ENCODE measurements at regions not wholly inside any gene's neighbourhood (a gene's known extent, or its start where the extent isn't known, plus 50 kb on each side); places are given as distances from the start of the nearest gene placed in this dataset.

DNA sequence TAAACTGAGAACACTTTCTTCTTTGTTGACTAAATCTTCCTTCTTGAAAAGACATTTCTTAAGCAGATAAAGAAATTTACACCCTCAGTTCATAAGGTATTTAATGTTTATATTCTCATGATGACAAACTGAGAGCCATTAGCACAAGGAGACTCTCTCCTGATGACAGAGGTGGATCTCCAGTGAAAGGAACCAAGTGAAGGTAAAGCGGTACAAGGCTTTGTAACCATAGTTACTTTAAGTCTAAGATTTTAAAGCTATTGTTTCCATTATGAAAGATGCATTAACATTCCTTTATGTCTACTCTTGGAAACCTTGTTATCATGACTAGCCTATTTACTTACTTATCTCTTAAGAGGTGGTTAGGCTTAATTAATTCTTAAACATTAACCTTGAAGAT, 737.1 kb downstream of the MECOM start:
- Histone ChIP-seq H3K36me3 (ENCODE audit: insufficient read depth, low read length) (no peaks in the 10 kb centered on the region), H3K27me3 (ENCODE audit: insufficient read depth, low read length) (no peaks in the 10 kb centered on the region), H3K4me1 (ENCODE audit: insufficient read depth, low read length) (no peaks in the 10 kb centered on the region), H3K79me2 (ENCODE audit: insufficient read depth, low read length) (no peaks in the 10 kb centered on the region), H4K20me1 (ENCODE audit: insufficient read depth, low read length) (no peaks in the 10 kb centered on the region), H3K9me3 (ENCODE audit: low read depth, low read length) (no peaks in the 10 kb centered on the region), H3K4me3 (ENCODE audit: insufficient read depth, low read length) (no peak overlapping the region), H3K27ac (ENCODE audit: low read depth, low read length) (no peak overlapping the region), H3K4me2 (ENCODE audit: insufficient read depth, low read length) (no peak overlapping the region), H2AFZ (ENCODE audit: low read length) (no peak overlapping the region)
- DNase-seq (ENCODE audit: insufficient read length, low spot score, missing footprints), result no peak
- TF ChIP-seq, protein P1, sequence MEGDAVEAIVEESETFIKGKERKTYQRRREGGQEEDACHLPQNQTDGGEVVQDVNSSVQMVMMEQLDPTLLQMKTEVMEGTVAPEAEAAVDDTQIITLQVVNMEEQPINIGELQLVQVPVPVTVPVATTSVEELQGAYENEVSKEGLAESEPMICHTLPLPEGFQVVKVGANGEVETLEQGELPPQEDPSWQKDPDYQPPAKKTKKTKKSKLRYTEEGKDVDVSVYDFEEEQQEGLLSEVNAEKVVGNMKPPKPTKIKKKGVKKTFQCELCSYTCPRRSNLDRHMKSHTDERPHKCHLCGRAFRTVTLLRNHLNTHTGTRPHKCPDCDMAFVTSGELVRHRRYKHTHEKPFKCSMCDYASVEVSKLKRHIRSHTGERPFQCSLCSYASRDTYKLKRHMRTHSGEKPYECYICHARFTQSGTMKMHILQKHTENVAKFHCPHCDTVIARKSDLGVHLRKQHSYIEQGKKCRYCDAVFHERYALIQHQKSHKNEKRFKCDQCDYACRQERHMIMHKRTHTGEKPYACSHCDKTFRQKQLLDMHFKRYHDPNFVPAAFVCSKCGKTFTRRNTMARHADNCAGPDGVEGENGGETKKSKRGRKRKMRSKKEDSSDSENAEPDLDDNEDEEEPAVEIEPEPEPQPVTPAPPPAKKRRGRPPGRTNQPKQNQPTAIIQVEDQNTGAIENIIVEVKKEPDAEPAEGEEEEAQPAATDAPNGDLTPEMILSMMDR (IDR thresholded peaks at IDR 0.05; ENCODE audit: extremely low read depth, low read depth, low read length), result no peak

DNA sequence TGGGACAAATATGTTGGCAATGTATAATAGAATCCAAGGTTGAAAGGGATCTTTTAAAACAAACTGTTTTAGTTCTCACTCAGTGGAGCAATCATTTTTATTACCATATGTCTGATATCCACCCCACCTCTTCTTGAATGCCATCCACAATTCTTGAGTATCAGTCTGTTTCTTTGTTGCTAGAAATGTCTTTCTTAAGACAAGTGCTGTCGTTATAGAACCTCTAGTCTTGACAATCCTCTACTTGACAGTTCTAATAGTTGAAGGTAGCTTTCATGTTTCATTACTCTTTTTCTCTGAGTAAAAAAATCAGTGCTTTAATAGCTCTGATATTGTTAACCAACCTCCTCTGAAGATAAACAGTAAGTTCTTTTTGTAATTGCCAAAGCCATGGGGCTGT, 737.9 kb downstream of the MECOM start:
- no peak overlapping the region for H3K27ac ChIP-seq (ENCODE audit: low read depth, low read length)
- TF ChIP-seq, protein P1 (IDR thresholded peaks at IDR 0.05; ENCODE audit: extremely low read depth, low read depth, low read length), result no peak
- H3K27me3 ChIP-seq (ENCODE audit: insufficient read depth, low read length), result no peaks in the 10 kb centered on the region
- no peaks in the 10 kb centered on the region for H3K36me3 ChIP-seq (ENCODE audit: insufficient read depth, low read length)
- DNase-seq (ENCODE audit: insufficient read length, low spot score, missing footprints), result no peak
- H4K20me1 ChIP-seq (ENCODE audit: insufficient read depth, low read length), result no peaks in the 10 kb centered on the region
- no peak overlapping the region for H3K4me2 ChIP-seq (ENCODE audit: insufficient read depth, low read length)
- no peaks in the 10 kb centered on the region for H3K79me2 ChIP-seq (ENCODE audit: insufficient read depth, low read length)
- H3K4me3 ChIP-seq (ENCODE audit: insufficient read depth, low read length), result no peak overlapping the region
- H3K9me3 ChIP-seq (ENCODE audit: low read depth, low read length), result no peaks in the 10 kb centered on the region
- H2AFZ ChIP-seq (ENCODE audit: low read length), result no peak overlapping the region
- no peaks in the 10 kb centered on the region for H3K4me1 ChIP-seq (ENCODE audit: insufficient read depth, low read length)

DNA sequence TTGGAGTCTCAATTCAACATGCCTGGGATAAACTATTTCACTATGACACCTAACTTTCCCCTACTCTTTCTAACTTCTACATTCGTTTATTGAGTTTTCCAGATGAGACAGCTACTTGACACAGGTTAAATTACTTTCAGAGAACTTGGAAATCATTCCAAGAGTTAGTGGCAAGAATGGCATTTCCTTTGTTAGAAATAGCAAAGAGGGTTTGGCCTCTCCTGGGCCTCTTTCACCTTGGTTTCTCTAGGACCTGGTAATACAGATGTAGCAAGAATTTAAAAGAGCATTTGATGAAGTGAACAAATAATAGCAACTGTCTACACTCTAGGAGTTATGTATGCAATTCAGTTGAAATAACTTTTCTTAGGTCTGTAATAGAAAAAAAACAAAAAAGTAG, 748.9 kb downstream of the MECOM start:
- H2AFZ ChIP-seq (ENCODE audit: low read length), result no peak overlapping the region
- no peaks in the 10 kb centered on the region for H3K36me3 ChIP-seq (ENCODE audit: insufficient read depth, low read length)
- H3K27me3 ChIP-seq (ENCODE audit: insufficient read depth, low read length), result no peaks in the 10 kb centered on the region
- no peaks in the 10 kb centered on the region for H3K4me1 ChIP-seq (ENCODE audit: insufficient read depth, low read length)
- H3K79me2 ChIP-seq (ENCODE audit: insufficient read depth, low read length), result no peaks in the 10 kb centered on the region
- H4K20me1 ChIP-seq (ENCODE audit: insufficient read depth, low read length), result no peaks in the 10 kb centered on the region
- H3K27ac ChIP-seq (ENCODE audit: low read depth, low read length), result no peak overlapping the region
- no peak for DNase-seq (ENCODE audit: insufficient read length, low spot score, missing footprints)
- H3K4me3 ChIP-seq (ENCODE audit: insufficient read depth, low read length), result no peak overlapping the region
- TF ChIP-seq, protein P1 (IDR thresholded peaks at IDR 0.05; ENCODE audit: extremely low read depth, low read depth, low read length), result no peak
- H3K9me3 ChIP-seq (ENCODE audit: low read depth, low read length), result no peaks in the 10 kb centered on the region
- H3K4me2 ChIP-seq (ENCODE audit: insufficient read depth, low read length), result no peak overlapping the region

DNA sequence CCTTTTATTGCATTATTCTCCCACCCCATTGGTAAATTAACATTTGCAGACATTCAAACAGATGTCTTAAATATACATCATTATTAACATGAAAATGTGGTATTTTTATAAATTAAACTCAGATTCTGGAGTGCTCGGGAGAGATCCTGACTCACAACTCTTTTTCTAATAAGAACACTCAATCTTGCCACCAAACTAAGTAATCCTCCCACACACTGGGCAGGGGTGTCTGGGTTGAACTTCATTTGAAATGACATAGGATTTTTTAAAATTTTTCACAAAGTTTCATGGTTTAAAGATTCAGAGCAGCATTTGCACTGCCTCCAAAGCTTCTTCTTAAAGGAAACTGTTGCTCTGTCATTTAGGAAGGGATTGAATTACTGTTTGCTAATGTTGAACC, 754.3 kb downstream of the MECOM start:
- H3K4me3 ChIP-seq (ENCODE audit: insufficient read depth, low read length), result no peak overlapping the region
- H3K4me1 ChIP-seq (ENCODE audit: insufficient read depth, low read length), result no peaks in the 10 kb centered on the region
- no peak for DNase-seq (ENCODE audit: insufficient read length, low spot score, missing footprints)
- TF ChIP-seq, protein P1 (IDR thresholded peaks at IDR 0.05; ENCODE audit: extremely low read depth, low read depth, low read length), result no peak
- H3K27ac ChIP-seq (ENCODE audit: low read depth, low read length), result no peak overlapping the region
- H3K36me3 ChIP-seq (ENCODE audit: insufficient read depth, low read length), result no peaks in the 10 kb centered on the region
- no peaks in the 10 kb centered on the region for H3K79me2 ChIP-seq (ENCODE audit: insufficient read depth, low read length)
- H4K20me1 ChIP-seq (ENCODE audit: insufficient read depth, low read length), result no peaks in the 10 kb centered on the region
- no peak overlapping the region for H3K4me2 ChIP-seq (ENCODE audit: insufficient read depth, low read length)
- no peaks in the 10 kb centered on the region for H3K9me3 ChIP-seq (ENCODE audit: low read depth, low read length)
- no peaks in the 10 kb centered on the region for H3K27me3 ChIP-seq (ENCODE audit: insufficient read depth, low read length)
- no peak overlapping the region for H2AFZ ChIP-seq (ENCODE audit: low read length)
